SU-DHL-6 (cell line): ENCODE measurements at regions not wholly inside any gene's neighbourhood (a gene's known extent, or its start where the extent isn't known, plus 50 kb on each side); places are given as distances from the start of the nearest gene placed in this dataset.

Source experiments
- H2AFZ ChIP-seq: fragments of 200-600 bp; sonication (generic); 2 replicates; pipeline ENCODE4 v1.6.1; 2014; ENCODE audit warnings: low read depth, mild to moderate bottlenecking, moderate library complexity, mixed read lengths, antibody characterized with exemption, low read length; ENCODE audit not compliant: severe bottlenecking
- H3F3A ChIP-seq: fragments of 200-600 bp; shearing (Covaris generic); 2 replicates; pipeline ENCODE4 v1.6.0; 2016; ENCODE audit warnings: antibody characterized with exemption, mild to moderate bottlenecking; ENCODE audit not compliant: insufficient read depth
- H3K27ac ChIP-seq: fragments of 200-600 bp; sonication (generic); 2 replicates; pipeline ENCODE4 v1.5.1; 2016; ENCODE audit warnings: low read depth, mild to moderate bottlenecking, low read length, moderate library complexity, mixed read lengths
- H3K27me3 ChIP-seq: fragments of 200-600 bp; sonication (generic), shearing (Covaris generic); 2 replicates; pipeline ENCODE4 v1.6.0; 2014; ENCODE audit warnings: mild to moderate bottlenecking, low read length
- H3K36me3 ChIP-seq: fragments of 200-600 bp; sonication (generic); 2 replicates; pipeline ENCODE4 v1.6.1; 2014; ENCODE audit warnings: mild to moderate bottlenecking, low read length, mixed read lengths
- H3K4me2 ChIP-seq: fragments of 300-600, 200-600 bp; shearing (Covaris generic), sonication (generic); 2 replicates; pipeline ENCODE4 v1.6.0; 2014; ENCODE audit warnings: low read length, low read depth, mild to moderate bottlenecking; ENCODE audit not compliant: poor library complexity, severe bottlenecking
- H3K4me3 ChIP-seq: fragments of 200-600 bp; sonication (generic); 2 replicates; pipeline ENCODE4 v1.5.1; 2014; ENCODE audit warnings: antibody characterized with exemption, low read length, mild to moderate bottlenecking, mixed read lengths; ENCODE audit not compliant: insufficient read depth, poor library complexity, severe bottlenecking
- H3K79me2 ChIP-seq: fragments of 200-600 bp; sonication (generic); 2 replicates; pipeline ENCODE4 v1.6.1; 2014; ENCODE audit warnings: mild to moderate bottlenecking, low read length, moderate library complexity; ENCODE audit not compliant: insufficient read depth
- H3K9ac ChIP-seq: fragments of 200-600 bp; sonication (generic); 2 replicates; pipeline ENCODE4 v1.7.0; 2014; ENCODE audit warnings: mild to moderate bottlenecking, low read length
- H3K9me2 ChIP-seq: fragments of 200-600 bp; sonication (generic); replicated peaks from 2 replicates; pipeline ENCODE4 v1.6.1; 2014; ENCODE audit warnings: low read length; ENCODE audit not compliant: insufficient read depth
- H3K9me3 ChIP-seq: fragments of 200-600 bp; sonication (generic); 2 replicates; pipeline ENCODE4 v1.6.1; 2014; ENCODE audit warnings: low read length, mixed read lengths; ENCODE audit not compliant: insufficient read depth
- H4K20me1 ChIP-seq: fragments of 200-600 bp; sonication (generic); 2 replicates; pipeline ENCODE4 v1.6.1; 2014; ENCODE audit warnings: low read depth, mild to moderate bottlenecking, antibody characterized with exemption, low read length, moderate library complexity, mixed read lengths
- CTCF ChIP-seq: fragments of 200-600 bp; sonication (generic); IDR thresholded peaks from one replicate; pipeline ENCODE4 v1.5.1; 2017; ENCODE audit warnings: antibody characterized with exemption, mild to moderate bottlenecking, low read length, moderate library complexity; ENCODE audit not compliant: insufficient read depth, poor library complexity, severe bottlenecking
- EZH2phosphoT487 ChIP-seq: fragments of 200-600 bp; sonication (generic), shearing (Covaris generic); conservative IDR thresholded peaks from 2 replicates; pipeline ENCODE4 v1.6.1; 2018; ENCODE audit warnings: mild to moderate bottlenecking, antibody characterized with exemption, low read length, moderate library complexity, mixed read lengths

- Histone ChIP-seq H3K9me2 (no peaks in the 10 kb centered on the region), H3K9me3 (no peaks in the 10 kb centered on the region), H3K4me2 (no peak overlapping the region), H4K20me1 (no peaks in the 10 kb centered on the region), H2AFZ (no peak overlapping the region), H3K9ac (no peak overlapping the region), H3K79me2 (no peaks in the 10 kb centered on the region), H3K36me3 (no peaks in the 10 kb centered on the region), H3K27ac (no peak overlapping the region), H3K27me3 (no peaks in the 10 kb centered on the region), H3F3A (no peaks in the 10 kb centered on the region), H3K4me3 (no peak overlapping the region)
- no peak for TF ChIP-seq EZH2phosphoT487
- TF ChIP-seq CTCF: no peak
These were observed 183.7 kb upstream of the COPS8 start for GRCh38 chr2:236901956-236902355.

- no peaks in the 10 kb centered on the region for H4K20me1 ChIP-seq
- H3K79me2 ChIP-seq: no peaks in the 10 kb centered on the region
- no peak overlapping the region for H2AFZ ChIP-seq
- TF ChIP-seq EZH2phosphoT487 (no peak), CTCF (no peak)
- H3K4me2 ChIP-seq: no peak overlapping the region
- no peaks in the 10 kb centered on the region for H3K36me3 ChIP-seq
- H3K4me3 ChIP-seq: no peak overlapping the region
- no peaks in the 10 kb centered on the region for H3F3A ChIP-seq
- no peaks in the 10 kb centered on the region for H3K9me2 ChIP-seq
- no peak overlapping the region for H3K9ac ChIP-seq
- H3K27me3 ChIP-seq: no peaks in the 10 kb centered on the region
- no peaks in the 10 kb centered on the region for H3K9me3 ChIP-seq
- H3K27ac ChIP-seq: no peak overlapping the region
These were observed 181.7 kb upstream of the COPS8 start for GRCh38 chr2:236903978-236904377.

- TF ChIP-seq CTCF: no peak
- no peak for TF ChIP-seq EZH2phosphoT487
- Histone ChIP-seq H3K27me3 (no peaks in the 10 kb centered on the region), H3K36me3 (no peaks in the 10 kb centered on the region), H3F3A (no peaks in the 10 kb centered on the region), H3K79me2 (no peaks in the 10 kb centered on the region), H3K4me3 (no peak overlapping the region), H3K9me2 (no peaks in the 10 kb centered on the region), H3K9ac (no peak overlapping the region), H3K4me2 (no peak overlapping the region), H2AFZ (no peak overlapping the region), H3K27ac (no peak overlapping the region), H3K9me3 (no peaks in the 10 kb centered on the region), H4K20me1 (no peaks in the 10 kb centered on the region)
These were observed 181.1 kb upstream of the COPS8 start for GRCh38 chr2:236904389-236905263.
